CD14-positive monocyte (primary cell): ENCODE measurements at regions not wholly inside any gene's neighbourhood (a gene's known extent, or its start where the extent isn't known, plus 50 kb on each side); places are given as distances from the start of the nearest gene placed in this dataset.

ENCODE experiments used
- DNase-seq, 3 donors: peaks; one replicate each; pipeline ENCODE4 v3.0.0-alpha.2; 2011 to 2022
- H2AFZ ChIP-seq: 2 replicates; pipeline ENCODE4 v1.6.0; 2012; ENCODE audit warnings: mild to moderate bottlenecking, low read depth, low read length, inconsistent platforms; ENCODE audit not compliant: insufficient read depth, poor library complexity, severe bottlenecking
- H3K27ac ChIP-seq, 2 donors: 1 replicate in 1 of 2; 2 replicates in 1 of 2; pipeline ENCODE4 v1.5.1; 2012 to 2013; ENCODE audit warnings: low read length in 2 of 2, control low read depth in 1 of 2, inconsistent platforms in 1 of 2, low read depth in 1 of 2, mild to moderate bottlenecking in 1 of 2
- H3K27me3 ChIP-seq, 2 donors: one replicate each; pipeline versions ENCODE4 v1.6.0 to v1.6.1; 2011 to 2013; ENCODE audit warnings: low read length in 2 of 2; ENCODE audit not compliant: control insufficient read depth in 2 of 2, insufficient read depth in 2 of 2
- H3K36me3 ChIP-seq, 2 donors: replicated peaks in 1 of 2; 1 replicate in 1 of 2; 2 replicates in 1 of 2; pipeline versions ENCODE4 v1.5.1 to v1.6.1; 2012 to 2013; ENCODE audit warnings: low read length in 2 of 2, control low read depth in 1 of 2, inconsistent platforms in 1 of 2, mild to moderate bottlenecking in 1 of 2; ENCODE audit not compliant: insufficient read depth in 2 of 2, control insufficient read depth in 1 of 2
- H3K4me1 ChIP-seq, 2 donors: 1 replicate in 1 of 2; 2 replicates in 1 of 2; pipeline versions ENCODE4 v1.5.1 to v1.6.1; 2012 to 2013; ENCODE audit warnings: low read length in 2 of 2, control low read depth in 1 of 2, inconsistent platforms in 1 of 2, mild to moderate bottlenecking in 1 of 2, moderate library complexity in 1 of 2; ENCODE audit not compliant: insufficient read depth in 2 of 2, control insufficient read depth in 1 of 2
- H3K4me2 ChIP-seq: replicated peaks from 2 replicates; pipeline ENCODE3; 2012; ENCODE audit warnings: low read length, moderate library complexity, mild to moderate bottlenecking; ENCODE audit not compliant: poor library complexity, severe bottlenecking; ENCODE audit errors: extremely low read depth
- H3K4me3 ChIP-seq, 3 experiments: fragments of 200-600 bp in 1 of 3; sonication (generic) in 1 of 3; replicated peaks in 1 of 3; 1 replicate in 2 of 3; 2 replicates in 1 of 3; pipeline ENCODE4 v1.5.1; 2011 to 2013; ENCODE audit warnings: low read length in 3 of 3, mild to moderate bottlenecking in 3 of 3, control low read depth in 2 of 3, low read depth in 2 of 3, inconsistent platforms in 1 of 3, moderate library complexity in 1 of 3
- H3K79me2 ChIP-seq: 2 replicates; pipeline ENCODE4 v1.6.0; 2012; ENCODE audit warnings: mild to moderate bottlenecking, control low read depth, inconsistent platforms, low read length, moderate library complexity; ENCODE audit not compliant: insufficient read depth
- H3K9ac ChIP-seq: 2 replicates; pipeline ENCODE4 v1.6.0; 2017; ENCODE audit warnings: low read length, mild to moderate bottlenecking; ENCODE audit not compliant: insufficient read depth, poor library complexity, severe bottlenecking
- H3K9me3 ChIP-seq, 2 donors: replicated peaks in 1 of 2; 1 replicate in 1 of 2; 2 replicates in 1 of 2; pipeline versions ENCODE4 v1.5.1 to v1.6.1; 2012 to 2013; ENCODE audit warnings: low read length in 2 of 2, control low read depth in 1 of 2; ENCODE audit not compliant: control insufficient read depth in 1 of 2, insufficient read depth in 1 of 2
- H4K20me1 ChIP-seq: 2 replicates; pipeline ENCODE4 v1.6.0; 2012; ENCODE audit warnings: mild to moderate bottlenecking, low read length, control low read depth, moderate library complexity; ENCODE audit not compliant: insufficient read depth
- H3K27ac Mint-ChIP-seq, 7 donors: one replicate each; pipeline ENCODE4 v1.8.0; 2020; ENCODE audit warnings: mild to moderate bottlenecking in 7 of 7, mixed read lengths in 7 of 7, moderate library complexity in 6 of 7, inconsistent platforms in 2 of 7
- H3K27me3 Mint-ChIP-seq, 3 donors: one replicate each; pipeline ENCODE4 v1.8.0; 2021 to 2022; ENCODE audit warnings: low read depth in 3 of 3, mild to moderate bottlenecking in 3 of 3, mixed read lengths in 3 of 3, moderate library complexity in 3 of 3, inconsistent platforms in 1 of 3
- H3K36me3 Mint-ChIP-seq, 2 donors: one replicate each; pipeline ENCODE4 v1.8.0; 2020; ENCODE audit warnings: mixed read lengths in 2 of 2, inconsistent platforms in 1 of 2, mild to moderate bottlenecking in 1 of 2
- H3K4me1 Mint-ChIP-seq: one replicate; pipeline ENCODE4 v1.8.0; 2020; ENCODE audit warnings: mild to moderate bottlenecking, mixed read lengths
- H3K4me3 Mint-ChIP-seq, 2 donors: one replicate each; pipeline ENCODE4 v1.8.0; 2020; ENCODE audit warnings: mild to moderate bottlenecking in 2 of 2, mixed read lengths in 2 of 2, moderate library complexity in 1 of 2
- H3K9me3 Mint-ChIP-seq, 7 donors: one replicate each; pipeline ENCODE4 v1.8.0; 2020 to 2022; ENCODE audit warnings: mixed read lengths in 7 of 7, mild to moderate bottlenecking in 6 of 7, moderate library complexity in 6 of 7, inconsistent platforms in 2 of 7
- WGBS: methylation state at CpG from one replicate; pipeline ENCODE4 v1.1.5; 2013; ENCODE audit warnings: missing lambda C conversion rate; ENCODE audit not compliant: insufficient coverage; 5-methylcytosine and 5-hydroxymethylcytosine counted together
- intact Hi-C, 2 donors: fragments of 100-400 bp; cut with micrococcal nuclease; formaldehyde crosslinking; loops; one replicate each; pipeline versions ENCODE4 v1.15.0 to v1.15.1; 2023
- TF ChIP-seq, protein P1 (sequence below): fragments of 200-600 bp; IDR thresholded peaks from one replicate; pipeline ENCODE4 v1.8.0; 2022; ENCODE audit warnings: antibody characterized with exemption, mild to moderate bottlenecking

DNA sequence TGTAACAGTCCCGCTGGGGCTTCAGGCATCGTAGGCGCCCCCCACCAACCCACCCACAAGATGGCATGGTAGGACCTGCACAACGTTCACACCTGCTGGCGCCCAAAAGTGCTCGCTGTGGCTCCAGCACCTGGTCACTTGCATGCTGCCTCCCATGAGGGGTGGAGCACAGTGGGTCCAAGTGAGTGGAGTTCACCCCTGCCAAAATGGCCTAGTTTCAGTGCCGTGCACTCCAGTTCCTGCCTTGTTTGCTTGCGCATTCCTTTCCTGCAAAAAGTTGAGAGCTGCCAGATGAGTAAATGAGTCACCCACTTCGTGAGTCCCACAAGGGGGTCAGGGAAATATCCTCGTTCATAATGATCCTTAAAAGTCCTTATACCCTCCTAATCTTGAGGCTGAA lies 788.7 kb upstream of the DPPA4 start:
- H3K9ac ChIP-seq: no peak overlapping the region
- Mint-ChIP-seq H3K9me3 (peaks cover 0 to 9% (median 6%) of the 10 kb centered on the region in 7 donors), H3K27me3 (no peaks in the 10 kb centered on the region), H3K36me3 (no peaks in the 10 kb centered on the region), H3K27ac (no peak overlapping the region), H3K4me1 (no peaks in the 10 kb centered on the region), H3K4me3 (no peak overlapping the region)
- no peak overlapping the region for H3K4me2 ChIP-seq
- DNase-seq: no peak
- no peaks in the 10 kb centered on the region for H3K36me3 ChIP-seq
- TF ChIP-seq, protein P1, sequence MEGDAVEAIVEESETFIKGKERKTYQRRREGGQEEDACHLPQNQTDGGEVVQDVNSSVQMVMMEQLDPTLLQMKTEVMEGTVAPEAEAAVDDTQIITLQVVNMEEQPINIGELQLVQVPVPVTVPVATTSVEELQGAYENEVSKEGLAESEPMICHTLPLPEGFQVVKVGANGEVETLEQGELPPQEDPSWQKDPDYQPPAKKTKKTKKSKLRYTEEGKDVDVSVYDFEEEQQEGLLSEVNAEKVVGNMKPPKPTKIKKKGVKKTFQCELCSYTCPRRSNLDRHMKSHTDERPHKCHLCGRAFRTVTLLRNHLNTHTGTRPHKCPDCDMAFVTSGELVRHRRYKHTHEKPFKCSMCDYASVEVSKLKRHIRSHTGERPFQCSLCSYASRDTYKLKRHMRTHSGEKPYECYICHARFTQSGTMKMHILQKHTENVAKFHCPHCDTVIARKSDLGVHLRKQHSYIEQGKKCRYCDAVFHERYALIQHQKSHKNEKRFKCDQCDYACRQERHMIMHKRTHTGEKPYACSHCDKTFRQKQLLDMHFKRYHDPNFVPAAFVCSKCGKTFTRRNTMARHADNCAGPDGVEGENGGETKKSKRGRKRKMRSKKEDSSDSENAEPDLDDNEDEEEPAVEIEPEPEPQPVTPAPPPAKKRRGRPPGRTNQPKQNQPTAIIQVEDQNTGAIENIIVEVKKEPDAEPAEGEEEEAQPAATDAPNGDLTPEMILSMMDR: no peak
- intact Hi-C loops: no loop called here
- no peaks in the 10 kb centered on the region for H3K79me2 ChIP-seq
- no peak overlapping the region for H3K4me3 ChIP-seq
- no peaks in the 10 kb centered on the region for H4K20me1 ChIP-seq
- H3K27me3 ChIP-seq: no peaks in the 10 kb centered on the region
- H3K4me1 ChIP-seq: no peaks in the 10 kb centered on the region
- no peak overlapping the region for H3K27ac ChIP-seq
- H3K9me3 ChIP-seq: peaks cover 0 to 7% of the 10 kb centered on the region in 2 donors
- H2AFZ ChIP-seq: no peak overlapping the region
- 100% methylated on average over 7 of the region's 10 CpGs for WGBS

DNA sequence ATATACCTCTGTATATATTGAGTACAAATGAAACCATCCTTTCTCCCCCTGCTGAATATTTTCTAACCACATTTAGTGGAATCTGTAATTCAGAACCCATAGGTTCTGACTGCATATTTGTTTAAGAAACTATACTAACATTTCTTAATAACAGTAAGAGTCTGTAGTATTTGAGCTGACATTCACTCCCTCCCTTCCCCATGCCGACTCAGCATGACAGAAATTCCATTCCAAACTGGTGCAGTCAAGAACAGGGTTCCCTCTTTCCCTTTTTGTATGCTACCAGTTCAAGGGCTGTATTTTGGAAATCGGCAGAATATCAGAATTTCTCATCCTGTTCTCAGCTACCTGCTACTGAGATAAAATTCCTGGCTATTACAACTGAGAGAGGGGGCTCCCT lies 796.6 kb upstream of the DPPA4 start:
- Histone ChIP-seq H3K36me3 (no peaks in the 10 kb centered on the region), H3K27me3 (no peaks in the 10 kb centered on the region), H2AFZ (no peak overlapping the region), H3K4me1 (no peaks in the 10 kb centered on the region), H3K79me2 (no peaks in the 10 kb centered on the region), H3K4me2 (no peak overlapping the region), H3K27ac (no peak overlapping the region), H4K20me1 (no peaks in the 10 kb centered on the region), H3K9me3 (peaks cover 6 to 17% of the 10 kb centered on the region in 2 donors), H3K4me3 (no peak overlapping the region), H3K9ac (no peak overlapping the region)
- Mint-ChIP-seq H3K27ac (no peak overlapping the region), H3K4me1 (no peaks in the 10 kb centered on the region), H3K27me3 (no peaks in the 10 kb centered on the region), H3K36me3 (no peaks in the 10 kb centered on the region), H3K9me3 (peaks cover 5 to 17% (median 12%) of the 10 kb centered on the region in 7 donors), H3K4me3 (no peak overlapping the region)
- intact Hi-C loops: no loop called here
- no peak for DNase-seq
- 100% methylated on average over 1 of the region's 2 CpGs for WGBS
- TF ChIP-seq, protein P1: no peak
